Activated CD4-positive, alpha-beta T cell treated with anti-CD3 and anti-CD28 coated beads, Interleukin-2, amount 50 U/mL, for 48 hours (primary cell): ENCODE measurements at regions not wholly inside any gene's neighbourhood (a gene's known extent, or its start where the extent isn't known, plus 50 kb on each side); places are given as distances from the start of the nearest gene placed in this dataset.

ENCODE experiments used
- DNase-seq, 2 experiments: peaks; one replicate each; pipeline ENCODE4 v3.0.0-alpha.2; 2020

DNA sequence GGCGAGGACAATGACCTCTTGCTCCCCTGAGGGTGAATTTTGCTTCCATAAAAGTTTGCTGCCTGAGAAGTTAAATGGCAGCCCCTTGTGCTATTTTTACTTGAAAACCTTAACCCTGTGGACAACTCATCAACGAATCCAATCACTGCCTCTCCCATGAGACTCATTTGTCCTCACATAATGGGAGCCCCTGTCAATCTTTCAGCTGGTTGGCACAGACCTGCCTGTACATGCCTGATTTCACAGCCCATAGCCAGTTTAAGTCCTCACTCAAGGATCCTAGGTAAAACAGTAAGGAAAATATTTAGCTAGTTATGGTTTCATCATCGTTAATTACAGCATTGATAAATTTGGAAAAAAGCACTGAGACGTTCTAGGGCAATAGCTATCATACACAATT, 207.4 kb downstream of the NHLRC3 start:
- no peak for DNase-seq

DNA sequence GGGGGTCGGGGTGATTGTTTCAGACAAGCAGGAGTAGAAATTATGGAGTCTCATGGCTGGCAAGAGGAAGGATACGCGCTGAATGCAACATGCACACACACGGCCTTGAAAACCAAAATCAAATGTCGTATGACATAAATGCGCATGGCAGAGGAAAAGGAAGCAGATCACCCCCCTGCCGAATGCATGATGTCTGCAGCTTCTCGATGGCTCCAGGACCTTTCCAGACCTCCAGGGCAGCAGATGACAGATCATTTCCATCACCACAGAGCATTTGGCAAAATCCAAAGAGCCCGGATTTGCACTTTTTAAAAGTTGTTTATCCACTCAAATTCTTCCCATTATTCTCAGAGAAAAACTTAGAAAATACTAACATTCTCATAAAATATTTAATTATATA, 211.7 kb downstream of the NHLRC3 start:
- no peak for DNase-seq

DNA sequence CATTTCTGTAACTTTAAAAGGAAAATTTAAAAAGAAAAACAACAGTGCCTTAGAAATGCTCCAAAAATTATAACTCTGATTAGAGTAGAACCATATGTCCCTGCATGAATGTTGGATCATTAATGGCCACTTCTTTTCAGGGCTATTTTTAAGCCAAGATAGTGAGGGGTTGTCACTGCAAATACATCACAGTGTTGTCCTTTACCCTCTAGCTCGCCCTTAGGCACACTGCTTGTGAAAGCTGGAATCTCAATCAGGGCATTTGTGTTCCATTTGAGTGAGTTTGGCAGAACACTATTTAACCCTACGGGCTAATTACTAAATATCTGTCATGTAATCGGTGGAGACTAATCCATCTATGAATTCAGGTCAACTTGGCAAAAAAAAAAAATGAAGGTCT, 212.2 kb downstream of the NHLRC3 start:
- DNase-seq = no peak

DNA sequence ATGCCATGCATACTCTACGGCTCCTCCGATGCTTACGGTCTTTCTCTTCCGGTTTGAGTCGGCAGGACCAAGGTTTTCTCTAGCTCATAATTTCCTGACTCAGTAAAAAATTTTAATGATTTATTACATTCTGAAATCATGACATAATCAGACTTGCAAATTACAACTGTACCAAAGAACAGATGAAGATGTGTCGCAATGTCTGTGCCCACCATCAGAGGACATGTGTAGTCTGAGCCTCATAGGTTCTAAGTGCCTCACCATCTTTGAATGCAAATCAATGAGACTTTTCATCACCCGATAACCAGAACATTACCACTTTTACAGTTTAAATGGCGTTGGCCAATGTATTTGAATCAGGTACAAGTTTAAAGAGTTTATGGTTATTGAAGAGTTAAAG, 213.1 kb downstream of the NHLRC3 start:
- no peak for DNase-seq

DNA sequence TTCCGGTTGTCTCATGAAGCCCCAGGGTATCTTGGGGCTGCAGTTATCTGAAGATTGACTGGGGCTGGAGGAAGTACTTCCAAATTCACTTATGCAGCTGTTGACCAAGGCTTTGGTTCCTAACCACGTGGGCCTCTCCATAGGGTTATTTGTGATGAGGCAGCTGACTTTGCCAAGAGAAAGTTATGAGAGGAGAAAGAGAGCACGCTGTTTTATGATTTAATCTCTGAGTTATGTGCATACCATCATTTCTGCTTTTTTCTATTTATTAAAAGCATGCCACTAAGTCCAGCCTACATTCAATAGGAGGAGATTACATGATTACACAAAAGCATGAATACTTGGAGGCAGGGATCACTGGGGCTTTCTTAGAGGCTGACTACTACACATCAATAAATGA, 215.5 kb downstream of the NHLRC3 start:
- no peak for DNase-seq

DNA sequence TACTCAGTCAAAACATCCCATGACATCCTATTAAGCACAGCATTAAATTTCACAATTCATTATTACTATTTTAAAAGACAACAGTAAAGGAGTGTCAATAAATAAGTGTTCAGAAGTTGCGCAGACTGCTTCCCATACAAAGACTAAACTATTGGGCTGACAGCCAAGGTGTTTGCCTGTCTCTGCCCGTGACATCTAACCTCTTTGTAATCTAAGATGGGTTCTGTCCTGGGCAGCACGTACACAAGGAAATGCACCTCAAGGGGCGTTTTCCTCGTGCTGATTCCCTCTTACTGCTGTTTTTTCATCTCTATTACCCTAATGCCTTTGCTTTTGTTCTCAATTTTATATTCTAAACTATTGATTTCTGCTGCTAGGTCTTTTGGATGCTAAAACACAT, 216.3 kb downstream of the NHLRC3 start:
- no peak for DNase-seq

DNA sequence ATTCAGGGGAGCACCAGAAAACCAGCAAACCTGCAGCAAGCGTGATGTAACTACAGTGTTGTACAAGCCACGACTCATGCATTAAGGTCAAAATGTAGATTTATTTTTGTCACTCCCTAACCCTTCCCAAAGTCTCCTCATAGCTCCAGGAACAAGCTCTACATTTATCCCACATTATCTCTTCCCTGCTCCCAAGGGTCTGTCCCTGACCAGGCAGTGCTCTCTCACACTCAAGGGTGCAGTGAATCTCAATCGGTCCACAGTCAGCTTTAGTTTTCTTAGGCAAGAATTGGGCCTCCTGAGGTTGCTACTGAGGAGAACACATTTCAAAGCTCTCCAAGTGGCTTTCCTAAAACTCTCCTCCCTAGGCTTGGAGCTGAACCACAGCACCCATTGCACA, 219.4 kb downstream of the NHLRC3 start:
- DNase-seq = no peak

DNA sequence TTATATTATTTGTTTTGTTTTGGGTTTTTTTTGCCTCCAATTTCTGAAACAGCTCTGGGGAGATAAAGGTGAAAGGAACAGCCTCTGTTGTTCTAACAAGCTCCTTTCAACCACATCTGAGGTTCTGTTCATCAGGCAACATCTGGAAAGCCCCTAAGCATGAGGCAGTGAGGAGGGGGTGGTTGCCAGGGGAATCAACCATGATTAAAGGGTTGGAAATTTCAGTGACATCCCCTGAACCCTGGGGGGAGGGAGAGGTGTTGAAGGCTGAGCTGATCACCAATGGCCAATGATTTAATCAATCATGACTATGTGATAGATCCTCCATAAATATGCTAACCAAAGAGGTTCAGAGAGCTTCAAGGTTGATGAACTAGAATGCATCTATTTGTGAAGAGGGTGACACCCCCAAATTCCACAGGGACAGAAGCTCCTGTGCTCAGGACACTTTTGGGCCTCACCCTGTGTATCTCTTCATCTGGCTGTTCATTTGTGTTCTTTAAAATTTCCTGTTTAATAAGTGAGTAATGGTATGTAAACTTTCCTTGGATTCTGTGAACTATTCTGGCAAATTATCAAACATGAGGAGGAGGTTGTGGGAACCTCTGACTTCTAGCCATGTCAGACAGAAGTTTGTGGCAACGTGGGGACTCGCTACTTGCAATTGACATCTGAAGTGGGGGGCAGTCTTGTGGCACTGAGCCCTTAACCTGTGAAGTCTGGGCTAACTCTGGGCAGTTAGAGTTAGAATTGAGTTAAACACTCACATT, 221.3 kb downstream of the NHLRC3 start:
- DNase-seq = peak; percentile 5 to 13

DNA sequence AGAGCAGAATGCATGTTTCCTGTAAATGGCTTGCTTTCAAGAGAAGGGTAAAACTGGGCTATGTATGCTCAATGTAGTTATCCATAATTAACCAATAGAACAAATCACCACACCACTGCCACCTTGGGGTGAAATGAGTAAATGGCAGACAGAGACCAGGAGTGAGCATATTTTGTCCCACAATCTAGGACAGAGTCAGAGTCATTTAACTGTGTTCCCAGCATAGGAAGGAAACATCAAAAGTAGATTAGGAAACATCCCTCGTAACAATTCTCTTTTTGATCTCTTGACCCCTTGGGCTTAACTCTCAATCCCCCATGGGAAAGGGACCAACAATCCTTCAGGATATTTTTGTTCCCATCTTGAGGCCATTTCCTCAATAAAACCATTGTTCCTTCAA, 224.8 kb downstream of the NHLRC3 start:
- DNase-seq = peak; percentile 59 to 67

DNA sequence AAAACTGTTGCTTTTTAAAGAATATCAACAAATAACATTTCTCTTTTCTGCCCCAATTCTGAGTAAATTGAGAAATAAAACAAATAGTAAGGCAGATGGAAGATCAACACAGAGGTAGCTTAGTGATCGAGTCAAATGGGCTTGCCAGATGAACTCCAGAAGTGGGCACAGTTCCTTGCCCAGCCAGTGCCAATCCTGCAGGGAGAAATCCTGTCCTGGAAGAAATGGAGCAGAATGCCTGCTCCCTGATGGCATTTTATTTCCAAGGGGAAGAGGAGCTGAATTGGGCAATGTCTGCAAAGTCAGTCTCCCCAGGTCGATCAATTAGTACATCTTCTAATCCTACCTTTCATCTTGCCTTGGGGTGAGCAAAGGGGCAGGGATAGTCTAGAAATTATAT, 225.3 kb downstream of the NHLRC3 start:
- no peak for DNase-seq

DNA sequence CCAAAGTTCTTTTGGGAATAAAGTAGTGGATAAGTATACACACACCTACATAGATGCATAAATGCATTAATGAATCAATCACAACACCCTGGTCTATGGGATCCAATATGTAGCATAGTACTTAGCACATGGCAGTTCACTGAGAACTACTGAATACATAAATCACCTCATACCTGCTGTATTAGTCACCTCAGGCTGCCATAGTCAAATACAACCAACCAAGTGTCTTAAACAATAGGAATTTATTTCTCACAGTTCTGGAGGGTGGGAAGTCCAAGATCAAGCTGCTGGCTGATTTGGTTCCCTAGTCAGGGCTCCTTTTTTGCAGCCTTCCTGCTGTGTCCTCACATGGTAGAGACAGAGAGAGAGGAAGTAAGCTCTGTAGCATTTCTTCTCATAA, 228.2 kb downstream of the NHLRC3 start:
- DNase-seq = no peak

DNA sequence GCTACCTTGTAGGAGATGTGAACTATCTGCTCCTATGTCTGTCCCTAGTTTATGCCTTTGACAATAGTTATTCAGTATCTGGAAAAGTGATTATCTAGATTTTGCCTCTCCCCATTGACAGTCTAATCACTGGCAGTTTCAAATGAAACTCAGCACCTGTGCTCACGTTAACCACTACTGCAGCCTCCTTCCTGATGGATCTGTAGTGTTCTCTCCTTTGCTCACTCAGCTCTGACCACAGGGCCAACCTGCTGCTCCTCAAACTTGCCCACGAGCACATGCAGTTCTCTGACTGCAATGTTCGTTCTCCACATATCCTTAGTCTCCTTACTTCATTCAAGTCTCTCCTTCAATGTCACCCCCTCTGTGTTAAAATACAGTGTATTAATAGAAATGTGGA, 230.1 kb downstream of the NHLRC3 start:
- no peak for DNase-seq

DNA sequence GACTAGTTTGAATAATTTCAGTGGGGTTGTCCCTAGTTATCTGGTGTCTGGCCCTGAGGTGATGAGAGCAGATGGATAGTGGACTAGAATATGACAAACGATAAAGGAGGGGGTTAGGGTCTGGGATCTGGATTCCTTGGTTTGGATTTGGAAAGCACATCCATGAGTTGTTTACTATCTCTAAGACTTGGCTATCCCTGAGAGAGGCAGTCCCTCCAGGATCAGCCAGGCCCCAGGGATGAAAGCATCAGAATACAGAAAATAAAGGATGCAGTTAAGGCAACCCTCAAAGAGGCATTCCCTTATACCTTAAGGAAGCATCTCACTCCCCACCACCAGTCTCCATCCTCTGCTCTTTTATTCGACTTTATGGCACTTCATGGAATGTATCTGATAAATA, 230.7 kb downstream of the NHLRC3 start:
- DNase-seq = no peak

DNA sequence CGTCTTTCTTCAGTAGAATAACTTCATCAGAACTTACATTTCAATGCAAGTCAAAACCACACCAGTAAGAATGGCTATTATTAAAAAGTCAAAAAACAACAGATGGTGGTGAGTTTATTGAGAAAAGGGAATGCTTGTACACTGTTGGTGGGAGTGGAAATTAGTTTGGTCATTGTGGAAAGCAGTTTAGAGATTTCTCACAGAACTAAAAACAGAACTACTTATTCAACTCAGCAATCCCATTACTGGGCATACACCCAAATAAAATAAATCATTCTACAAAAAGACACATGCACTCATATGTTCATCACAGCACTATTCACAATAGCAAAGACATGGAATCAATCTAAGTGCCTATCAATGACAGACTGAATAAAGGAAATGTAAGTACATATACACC, 231.2 kb downstream of the NHLRC3 start:
- no peak for DNase-seq

DNA sequence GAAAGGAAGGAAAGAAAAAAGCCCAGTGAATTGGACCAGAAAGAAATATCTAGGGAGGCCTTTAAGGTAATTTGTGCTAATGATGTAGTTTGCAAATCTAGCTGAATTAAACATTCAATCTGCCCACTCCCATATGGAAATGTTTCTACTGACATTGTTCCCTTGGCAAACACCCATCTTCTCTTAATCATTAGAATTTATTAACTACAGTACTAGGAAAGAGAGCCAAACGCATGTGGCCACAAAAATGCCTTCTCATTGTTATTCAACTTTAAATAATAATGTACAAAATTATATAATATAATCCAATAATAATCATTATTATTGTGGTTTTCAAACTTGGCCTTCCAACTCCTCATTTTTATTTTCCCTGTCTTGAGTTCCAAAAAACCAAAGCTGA, 234.7 kb downstream of the NHLRC3 start:
- DNase-seq = no peak

DNA sequence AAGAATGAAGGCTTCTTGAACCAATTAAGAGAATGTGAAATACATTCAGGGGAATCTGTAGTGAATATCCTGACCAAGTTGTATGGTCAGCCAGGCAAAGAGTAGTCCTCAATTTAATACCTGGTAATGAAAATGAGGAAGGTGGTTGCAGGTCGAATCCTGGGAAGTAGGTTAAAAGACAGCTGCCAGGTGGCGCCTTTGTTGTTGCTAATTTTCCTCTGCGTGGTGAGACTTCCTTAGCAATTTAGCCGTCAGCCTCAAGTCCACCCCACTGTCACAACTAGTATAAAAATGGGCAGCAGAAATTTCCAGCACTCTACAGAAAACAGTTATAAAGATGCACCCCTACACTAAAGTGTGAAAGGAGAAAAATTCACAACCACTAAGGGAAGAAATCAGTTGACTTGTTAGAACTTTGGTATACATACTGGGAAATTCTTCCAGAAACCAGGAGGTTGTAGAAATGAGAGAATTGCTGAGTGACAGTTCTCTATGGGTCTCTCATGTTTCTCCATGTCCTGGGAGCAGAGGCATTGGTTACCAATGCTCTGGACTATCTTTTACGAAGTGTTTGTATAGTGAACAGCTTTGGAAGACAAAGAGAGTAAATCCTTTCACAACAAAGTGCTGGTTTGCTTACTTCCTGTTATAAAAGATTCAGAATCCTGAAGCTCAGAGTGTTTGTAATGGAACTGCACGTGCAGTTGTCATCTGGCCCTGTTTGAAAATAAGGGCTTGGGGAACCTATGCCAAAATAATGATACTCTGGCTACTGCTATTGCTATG, 235.9 kb downstream of the NHLRC3 start:
- no peak for DNase-seq

DNA sequence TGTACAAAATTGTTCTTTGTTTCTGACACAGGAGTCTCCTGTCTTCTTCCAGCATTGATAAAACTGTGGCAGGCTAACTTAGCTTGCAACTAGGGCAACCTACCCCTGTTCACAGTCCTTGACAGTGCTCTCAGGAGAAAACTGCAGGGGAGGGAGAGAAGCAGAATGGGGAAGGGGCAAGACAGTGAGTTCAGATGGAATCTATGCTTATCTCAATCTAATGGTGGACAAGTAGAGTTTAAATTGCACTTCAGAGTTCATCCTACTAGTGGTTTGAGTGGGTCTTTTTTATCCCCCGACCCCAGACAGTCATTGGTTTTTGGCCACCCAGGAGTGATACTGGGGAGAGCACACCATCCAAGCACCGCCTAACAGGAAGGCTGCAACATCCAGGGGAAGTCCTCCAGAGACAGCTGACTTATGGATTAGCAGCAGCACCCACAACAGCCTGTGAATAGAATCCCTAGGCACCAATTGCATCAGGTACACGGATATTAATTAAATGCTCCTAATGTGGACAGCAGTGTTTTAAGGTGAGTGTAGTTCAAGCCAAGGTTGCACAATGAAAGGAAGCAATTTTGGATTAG, 236.6 kb downstream of the NHLRC3 start:
- no peak for DNase-seq

DNA sequence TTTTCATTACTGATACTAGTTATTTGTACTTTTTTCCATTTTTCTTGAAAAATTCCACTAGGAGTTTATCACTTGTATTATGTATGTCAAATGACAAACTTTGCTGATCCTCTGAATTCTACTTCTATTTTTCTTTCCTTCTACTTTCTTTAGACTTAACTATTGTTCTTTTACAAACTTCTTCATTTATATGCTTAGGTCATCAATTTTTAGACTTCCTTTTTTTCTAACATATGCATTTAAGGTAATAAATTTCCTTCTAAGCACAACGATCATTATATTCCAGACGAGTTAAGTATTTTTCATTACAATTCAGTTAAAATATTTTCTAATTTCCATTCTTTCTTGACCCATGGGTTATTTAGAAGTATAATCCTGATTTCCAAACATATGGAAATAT, 240.8 kb downstream of the NHLRC3 start:
- DNase-seq = no peak

DNA sequence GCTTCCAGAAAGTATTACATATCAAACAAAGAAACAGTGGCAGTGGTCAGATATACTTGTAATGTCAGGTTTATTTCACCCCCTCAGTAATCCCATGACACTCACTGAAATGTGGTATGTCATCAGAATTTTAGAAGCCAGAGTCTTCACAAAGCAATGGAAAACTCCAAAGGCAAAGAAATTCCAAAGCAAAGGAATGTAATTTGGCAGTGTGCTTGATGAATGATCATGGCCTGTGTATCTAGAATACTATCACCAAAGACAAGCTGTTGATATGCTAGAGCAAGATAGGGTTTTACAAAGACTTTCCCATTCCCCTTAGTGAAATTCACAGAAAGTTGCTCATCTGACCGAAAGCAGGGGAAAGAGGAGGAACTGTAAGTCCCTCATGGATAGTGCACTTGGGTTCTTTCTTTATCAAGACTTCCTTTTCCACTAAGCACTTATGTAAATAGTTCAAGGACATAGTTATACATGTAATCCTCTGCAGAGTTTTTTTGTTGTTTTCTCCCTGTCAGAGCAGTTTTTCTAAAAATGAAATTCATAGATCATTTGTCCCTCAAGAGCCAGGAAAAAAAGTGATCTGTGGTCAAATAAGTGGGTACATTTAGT, 243.4 kb downstream of the NHLRC3 start:
- no peak for DNase-seq

DNA sequence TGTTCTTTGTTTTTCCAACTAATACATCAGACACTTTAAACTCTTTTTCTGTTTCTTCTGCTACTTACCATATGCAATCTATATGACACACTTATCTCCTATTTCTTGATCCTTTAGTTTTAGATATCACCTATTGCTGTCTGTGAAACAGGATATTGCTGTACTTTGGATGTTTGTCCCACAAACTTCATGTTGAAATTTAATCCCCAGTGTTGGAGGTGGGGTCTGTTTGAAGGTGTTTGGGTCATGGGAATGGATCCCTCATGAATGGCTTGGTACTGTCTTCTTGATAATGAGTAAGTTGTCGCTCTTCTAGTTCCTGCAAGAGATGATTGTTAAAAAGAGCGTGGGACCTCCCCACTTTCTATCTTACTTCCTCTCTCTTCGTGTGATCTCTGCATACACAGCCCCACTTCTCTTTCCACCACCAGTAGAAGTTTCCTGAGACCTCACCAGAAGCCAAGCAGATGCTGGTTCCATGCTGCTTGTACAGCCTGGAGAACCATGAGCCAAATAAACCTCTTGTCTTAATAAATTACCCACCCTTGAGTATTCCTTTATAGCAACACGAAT, 244.2 kb downstream of the NHLRC3 start:
- no peak for DNase-seq

DNA sequence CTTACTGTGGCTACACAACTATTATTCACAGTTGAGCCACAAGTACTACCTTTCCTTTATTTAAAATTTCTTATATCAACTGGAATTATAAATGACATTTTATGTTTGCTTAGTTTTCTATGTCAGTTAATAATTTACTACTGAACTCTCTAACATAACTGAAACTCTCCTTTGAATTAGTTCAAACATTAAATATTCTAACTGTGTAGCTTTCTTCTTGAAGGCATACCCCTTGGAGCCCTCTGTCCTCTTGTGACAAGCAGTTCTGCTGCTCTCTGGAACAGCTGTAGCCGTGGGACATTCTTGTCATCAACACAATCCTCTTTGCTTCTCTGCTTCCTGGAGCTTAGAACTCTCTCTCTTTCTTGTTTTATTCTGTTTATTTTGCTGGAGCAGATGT, 244.8 kb downstream of the NHLRC3 start:
- no peak for DNase-seq

DNA sequence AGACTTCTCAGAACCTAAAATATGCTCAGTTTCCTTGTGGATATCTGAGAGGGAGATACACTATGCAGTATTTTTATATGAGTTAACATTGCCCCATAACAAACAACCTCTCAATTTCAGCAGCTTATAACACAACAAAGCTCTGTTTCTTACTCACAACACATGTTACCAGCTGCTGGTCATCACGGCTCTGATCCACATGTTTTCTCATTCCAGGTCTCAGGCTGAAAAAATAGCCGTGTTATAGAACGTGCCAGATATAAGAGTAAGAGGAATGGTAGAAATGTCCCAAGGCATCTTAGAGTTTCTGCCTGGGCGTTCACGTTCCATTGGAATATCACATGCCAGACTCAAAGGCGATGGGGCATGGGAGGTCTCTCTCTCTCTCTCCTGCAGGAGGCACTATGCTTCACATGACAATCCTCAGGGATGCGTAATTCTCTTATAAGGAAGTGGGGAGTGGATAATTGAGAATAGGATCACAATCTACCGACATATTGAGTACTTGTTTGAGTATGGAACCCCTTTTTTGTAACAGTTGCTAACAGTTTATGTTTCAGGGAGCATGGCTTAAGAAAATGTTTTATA, 246.6 kb downstream of the NHLRC3 start:
- no peak for DNase-seq
